Chondrocyte (in vitro differentiated cells): ENCODE measurements at regions not wholly inside any gene's neighbourhood (a gene's known extent, or its start where the extent isn't known, plus 50 kb on each side); places are given as distances from the start of the nearest gene placed in this dataset.

Experiments
- DNase-seq: peaks from one replicate; pipeline ENCODE4 v3.0.0; 2021; ENCODE audit warnings: mixed read lengths, low spot score
- H3K27ac Mint-ChIP-seq: one replicate; pipeline ENCODE4 v1.8.0; 2021; ENCODE audit warnings: mild to moderate bottlenecking, moderate library complexity, mixed read lengths; ENCODE audit not compliant: unreplicated experiment
- H3K27me3 Mint-ChIP-seq: 2 replicates; pipeline ENCODE4 v1.8.0; 2021; ENCODE audit warnings: low read depth, mixed read lengths
- H3K36me3 Mint-ChIP-seq: 2 replicates; pipeline ENCODE4 v1.8.0; 2021; ENCODE audit warnings: low read depth, mixed read lengths
- H3K4me1 Mint-ChIP-seq: 2 replicates; pipeline ENCODE4 v1.8.0; 2021; ENCODE audit warnings: low read depth, mild to moderate bottlenecking, mixed read lengths
- H3K4me3 Mint-ChIP-seq: one replicate; pipeline ENCODE4 v1.8.0; 2021; ENCODE audit warnings: mild to moderate bottlenecking, moderate library complexity, mixed read lengths; ENCODE audit not compliant: unreplicated experiment
- H3K9me3 Mint-ChIP-seq: 2 replicates; pipeline ENCODE4 v1.8.0; 2021; ENCODE audit warnings: low read depth, mixed read lengths
- TF ChIP-seq, protein P1 (sequence below): fragments of 200-600 bp; sonication (generic); IDR thresholded peaks from 2 replicates; pipeline ENCODE4 v1.5.0; 2021; ENCODE audit warnings: antibody characterized with exemption, mild to moderate bottlenecking, moderate library complexity

DNA sequence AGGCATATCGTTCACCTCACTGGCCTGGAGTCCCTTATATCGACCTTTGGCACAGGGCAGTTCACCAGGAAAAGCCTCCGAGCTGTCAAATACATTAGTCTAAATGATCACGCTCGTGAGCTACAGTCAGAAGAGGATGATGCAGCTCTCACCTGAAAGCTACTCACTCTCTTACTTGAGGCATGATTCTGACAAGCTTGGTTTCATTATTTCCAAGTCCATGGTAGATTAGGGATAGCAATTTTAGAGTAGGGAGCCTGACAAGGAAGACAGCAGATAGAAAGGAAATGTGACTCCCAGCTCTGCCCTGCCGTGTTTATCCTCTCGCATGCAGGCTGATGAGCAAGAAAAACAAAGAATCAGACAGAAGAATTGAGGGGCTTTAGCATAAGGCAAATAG lies 98.0 kb upstream of the MAP1B start:
- Mint-ChIP-seq H3K36me3 (no peaks in the 10 kb centered on the region), H3K27me3 (peaks cover 6% of the 10 kb centered on the region), H3K27ac (no peak overlapping the region), H3K4me1 (peaks cover 3% of the 10 kb centered on the region), H3K9me3 (no peaks in the 10 kb centered on the region), H3K4me3 (no peak overlapping the region)
- TF ChIP-seq, protein P1, sequence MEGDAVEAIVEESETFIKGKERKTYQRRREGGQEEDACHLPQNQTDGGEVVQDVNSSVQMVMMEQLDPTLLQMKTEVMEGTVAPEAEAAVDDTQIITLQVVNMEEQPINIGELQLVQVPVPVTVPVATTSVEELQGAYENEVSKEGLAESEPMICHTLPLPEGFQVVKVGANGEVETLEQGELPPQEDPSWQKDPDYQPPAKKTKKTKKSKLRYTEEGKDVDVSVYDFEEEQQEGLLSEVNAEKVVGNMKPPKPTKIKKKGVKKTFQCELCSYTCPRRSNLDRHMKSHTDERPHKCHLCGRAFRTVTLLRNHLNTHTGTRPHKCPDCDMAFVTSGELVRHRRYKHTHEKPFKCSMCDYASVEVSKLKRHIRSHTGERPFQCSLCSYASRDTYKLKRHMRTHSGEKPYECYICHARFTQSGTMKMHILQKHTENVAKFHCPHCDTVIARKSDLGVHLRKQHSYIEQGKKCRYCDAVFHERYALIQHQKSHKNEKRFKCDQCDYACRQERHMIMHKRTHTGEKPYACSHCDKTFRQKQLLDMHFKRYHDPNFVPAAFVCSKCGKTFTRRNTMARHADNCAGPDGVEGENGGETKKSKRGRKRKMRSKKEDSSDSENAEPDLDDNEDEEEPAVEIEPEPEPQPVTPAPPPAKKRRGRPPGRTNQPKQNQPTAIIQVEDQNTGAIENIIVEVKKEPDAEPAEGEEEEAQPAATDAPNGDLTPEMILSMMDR: no peak
- DNase-seq: no peak

- H3K27me3 Mint-ChIP-seq: peaks cover 6% of the 10 kb centered on the region
- no peaks in the 10 kb centered on the region for H3K9me3 Mint-ChIP-seq
Measured at GRCh38 chr5:72010430-72010829, 96.8 kb upstream of the MAP1B start.

GRCh38 chr5:72012906-72013305 lies 94.4 kb upstream of the MAP1B start:
- Mint-ChIP-seq H3K4me1 (no peaks in the 10 kb centered on the region), H3K36me3 (no peaks in the 10 kb centered on the region), H3K4me3 (no peak overlapping the region), H3K27me3 (peaks cover 6% of the 10 kb centered on the region), H3K9me3 (no peaks in the 10 kb centered on the region), H3K27ac (no peak overlapping the region)
- TF ChIP-seq, protein P1: no peak
- DNase-seq: no peak

More at GRCh38 chr5:72010430-72010829, 96.8 kb upstream of the MAP1B start:
- DNase-seq: no peak
- H3K4me1 Mint-ChIP-seq: peaks cover 3% of the 10 kb centered on the region
- H3K36me3 Mint-ChIP-seq: no peaks in the 10 kb centered on the region
- H3K4me3 Mint-ChIP-seq: no peak overlapping the region
- no peak overlapping the region for H3K27ac Mint-ChIP-seq
- TF ChIP-seq, protein P1: no peak

GRCh38 chr5:72013766-72014624 lies 93.3 kb upstream of the MAP1B start:
- no peaks in the 10 kb centered on the region for H3K4me1 Mint-ChIP-seq
- TF ChIP-seq, protein P1: no peak
- no peak overlapping the region for H3K27ac Mint-ChIP-seq
- no peaks in the 10 kb centered on the region for H3K36me3 Mint-ChIP-seq
- no peak for DNase-seq
- peaks cover 6% of the 10 kb centered on the region for H3K27me3 Mint-ChIP-seq
- H3K9me3 Mint-ChIP-seq: peaks cover 6% of the 10 kb centered on the region
- H3K4me3 Mint-ChIP-seq: no peak overlapping the region

DNA sequence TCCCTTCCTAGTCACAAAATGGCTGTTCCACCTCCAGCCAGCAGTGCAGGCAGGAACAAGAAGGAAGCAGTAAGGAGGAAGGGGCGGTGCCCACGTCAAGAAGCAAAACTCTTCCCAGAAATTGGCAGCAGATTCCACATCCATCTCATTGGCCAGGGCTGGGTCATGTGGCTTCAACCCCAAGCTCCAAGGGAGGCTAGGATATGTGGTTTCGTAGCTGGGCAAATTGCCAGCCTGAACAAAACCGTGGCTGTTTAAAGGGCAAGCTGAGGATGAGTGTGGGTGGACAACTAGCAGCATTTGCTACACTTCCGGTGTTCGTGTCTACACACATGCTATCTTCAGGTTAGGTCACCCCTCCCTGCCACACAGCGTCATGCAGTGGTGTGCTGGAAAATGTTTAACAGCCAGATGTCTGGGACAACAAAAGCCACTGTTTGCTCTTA lies 92.1 kb upstream of the MAP1B start:
- peaks cover 6% of the 10 kb centered on the region for H3K9me3 Mint-ChIP-seq
- no peak overlapping the region for H3K4me3 Mint-ChIP-seq
- H3K27ac Mint-ChIP-seq: no peak overlapping the region
- no peak for DNase-seq
- TF ChIP-seq, protein P1: no peak
- no peaks in the 10 kb centered on the region for H3K36me3 Mint-ChIP-seq
- peaks cover 7% of the 10 kb centered on the region for H3K27me3 Mint-ChIP-seq
- no peaks in the 10 kb centered on the region for H3K4me1 Mint-ChIP-seq
